ENCODE measurements at regions not wholly inside any gene's neighbourhood (a gene's known extent, or its start where the extent isn't known, plus 50 kb on each side); places are given as distances from the start of the nearest gene placed in this dataset.

DNA sequence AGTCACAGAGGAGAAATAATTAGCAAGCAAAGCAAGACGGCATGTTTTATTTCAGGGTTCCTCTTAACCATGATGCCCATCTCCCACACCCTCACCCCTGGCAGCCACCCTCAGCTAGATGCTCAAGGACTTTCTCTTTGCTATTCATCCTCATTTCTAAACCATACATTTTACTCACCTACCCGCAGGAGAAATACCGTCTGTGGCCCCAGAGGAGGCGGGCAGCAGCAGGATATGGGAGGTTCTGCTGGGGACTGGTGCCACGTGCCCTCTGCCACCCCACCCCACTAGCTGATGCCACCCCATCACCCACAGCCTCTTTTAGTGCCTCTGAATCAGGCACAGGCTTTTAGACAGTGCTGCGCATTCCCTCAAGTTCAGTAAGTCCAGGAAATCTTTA lies 168.7 kb upstream of the ITGB1 start:
- Histone ChIP-seq H2AFZ (ENCODE audit: low read length) (peak overlapping the region; percentile 43; the same call in 1 of the 2 replicates), H3K4me2 (ENCODE audit: low read depth, low read length, poor library complexity, severe bottlenecking) (no peak overlapping the region), H3K27ac (ENCODE audit: low read length) (no peak overlapping the region), H3K9ac (ENCODE audit: low read length) (no peak overlapping the region), H3K4me1 (ENCODE audit: low read length) (peaks cover 13% of the 10 kb centered on the region), H4K20me1 (ENCODE audit: insufficient read depth, low read depth, low read length) (no peaks in the 10 kb centered on the region), H3K4me3 (ENCODE audit: low read length) (no peak overlapping the region), H3K27me3 (ENCODE audit: low read length) (no peaks in the 10 kb centered on the region), H3K9me3 (ENCODE audit: low read length) (no peaks in the 10 kb centered on the region), H3K9me2 (replicated peaks; ENCODE audit: insufficient read depth, low read length) (no peaks in the 10 kb centered on the region), H3K36me3 (ENCODE audit: insufficient read depth, low read length) (no peaks in the 10 kb centered on the region), H3K79me2 (ENCODE audit: low read length) (no peaks in the 10 kb centered on the region)
- DNase-seq = no peak

DNA sequence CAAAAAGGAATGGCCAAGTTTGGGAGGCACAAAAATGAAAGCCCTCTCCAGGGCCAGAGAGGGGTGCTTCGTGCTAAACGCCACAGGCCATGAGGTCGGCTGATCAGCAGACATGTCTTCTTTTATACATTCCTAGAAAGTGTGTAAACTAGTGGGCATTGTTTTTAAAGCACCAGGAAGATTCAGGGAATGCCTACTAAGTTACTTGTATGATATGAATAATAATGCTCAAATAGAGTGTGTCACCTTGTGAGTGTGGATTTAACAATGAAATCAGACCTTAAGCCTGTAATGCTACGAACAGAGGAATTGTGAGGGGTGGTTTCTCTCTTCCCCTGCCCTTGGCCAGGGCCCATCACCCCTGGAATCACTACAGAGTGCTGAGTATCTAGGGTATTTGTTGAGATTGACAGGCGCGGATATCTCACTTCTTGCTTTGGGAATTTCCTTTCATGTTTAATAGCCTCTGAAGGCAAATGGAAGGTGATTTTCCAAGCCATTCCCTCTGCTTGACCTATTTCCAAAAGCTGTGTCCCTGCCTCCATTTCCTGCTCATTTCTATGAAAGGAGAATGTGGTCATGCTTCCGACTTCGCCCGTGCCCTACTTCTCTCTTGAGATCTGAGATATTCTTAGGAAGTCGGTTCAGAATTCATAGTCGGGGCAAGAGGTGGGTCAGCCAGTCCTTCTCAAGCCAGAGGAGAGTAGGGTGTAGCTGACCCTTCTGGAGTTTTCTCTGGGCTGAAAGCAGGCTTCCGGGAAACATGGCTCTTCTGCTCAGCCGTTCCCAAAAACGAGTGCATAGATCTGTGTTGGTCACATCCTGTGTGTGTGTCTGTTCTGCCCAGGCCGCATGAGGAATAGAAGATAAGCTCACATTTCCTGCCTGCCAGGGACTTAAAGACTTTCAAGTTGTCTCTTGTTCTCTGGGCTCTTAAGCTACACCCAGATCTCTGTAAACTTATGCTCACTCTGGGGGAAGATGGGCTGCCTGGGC lies 167.8 kb upstream of the ITGB1 start:
- Histone ChIP-seq H3K4me1 (ENCODE audit: low read length) (peaks cover 12% of the 10 kb centered on the region), H3K9me2 (replicated peaks; ENCODE audit: insufficient read depth, low read length) (no peaks in the 10 kb centered on the region), H3K4me3 (ENCODE audit: low read length) (no peak overlapping the region), H4K20me1 (ENCODE audit: insufficient read depth, low read depth, low read length) (no peaks in the 10 kb centered on the region), H3K9me3 (ENCODE audit: low read length) (no peaks in the 10 kb centered on the region), H3K27me3 (ENCODE audit: low read length) (no peaks in the 10 kb centered on the region), H3K27ac (ENCODE audit: low read length) (no peak overlapping the region), H3K36me3 (ENCODE audit: insufficient read depth, low read length) (no peaks in the 10 kb centered on the region), H3K9ac (ENCODE audit: low read length) (no peak overlapping the region), H2AFZ (ENCODE audit: low read length) (no peak overlapping the region), H3K4me2 (ENCODE audit: low read depth, low read length, poor library complexity, severe bottlenecking) (no peak overlapping the region), H3K79me2 (ENCODE audit: low read length) (no peaks in the 10 kb centered on the region)
- DNase-seq = peak; percentile 58

DNA sequence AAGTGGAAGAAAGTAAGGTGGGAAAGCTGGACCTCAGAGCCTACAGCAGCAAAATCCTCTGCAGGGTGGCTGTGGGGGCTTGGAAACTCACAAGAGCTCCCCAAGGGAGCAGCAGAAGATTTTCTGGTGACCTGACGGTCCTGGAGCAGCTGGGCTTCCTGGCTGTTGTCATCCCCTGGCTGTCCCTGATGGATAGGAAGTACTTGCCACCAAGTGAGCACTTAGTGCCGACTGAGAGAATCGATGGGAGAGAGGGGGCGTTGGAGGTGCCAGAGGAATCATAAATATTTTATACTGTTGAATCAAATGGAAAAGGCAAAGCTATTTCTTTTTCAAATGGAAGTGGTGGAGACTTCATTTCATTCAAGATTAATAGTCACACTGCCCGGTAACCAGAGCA lies 167.1 kb upstream of the ITGB1 start:
- Histone ChIP-seq H3K4me1 (ENCODE audit: low read length) (peaks cover 12% of the 10 kb centered on the region), H3K27me3 (ENCODE audit: low read length) (no peaks in the 10 kb centered on the region), H3K4me3 (ENCODE audit: low read length) (no peak overlapping the region), H3K36me3 (ENCODE audit: insufficient read depth, low read length) (no peaks in the 10 kb centered on the region), H3K9me3 (ENCODE audit: low read length) (no peaks in the 10 kb centered on the region), H2AFZ (ENCODE audit: low read length) (no peak overlapping the region), H3K9me2 (replicated peaks; ENCODE audit: insufficient read depth, low read length) (no peaks in the 10 kb centered on the region), H3K27ac (ENCODE audit: low read length) (no peak overlapping the region), H4K20me1 (ENCODE audit: insufficient read depth, low read depth, low read length) (no peaks in the 10 kb centered on the region), H3K4me2 (ENCODE audit: low read depth, low read length, poor library complexity, severe bottlenecking) (no peak overlapping the region), H3K79me2 (ENCODE audit: low read length) (no peaks in the 10 kb centered on the region), H3K9ac (ENCODE audit: low read length) (no peak overlapping the region)
- DNase-seq = no peak

- Histone ChIP-seq H3K79me2 (ENCODE audit: low read length) (no peaks in the 10 kb centered on the region), H3K9me2 (replicated peaks; ENCODE audit: insufficient read depth, low read length) (no peaks in the 10 kb centered on the region), H3K36me3 (ENCODE audit: insufficient read depth, low read length) (no peaks in the 10 kb centered on the region), H3K4me2 (ENCODE audit: low read depth, low read length, poor library complexity, severe bottlenecking) (no peak overlapping the region), H3K9ac (ENCODE audit: low read length) (no peak overlapping the region), H2AFZ (ENCODE audit: low read length) (no peak overlapping the region), H3K4me1 (ENCODE audit: low read length) (peaks cover 12% of the 10 kb centered on the region), H3K4me3 (ENCODE audit: low read length) (no peak overlapping the region), H3K9me3 (ENCODE audit: low read length) (no peaks in the 10 kb centered on the region), H3K27me3 (ENCODE audit: low read length) (no peaks in the 10 kb centered on the region), H3K27ac (ENCODE audit: low read length) (no peak overlapping the region), H4K20me1 (ENCODE audit: insufficient read depth, low read depth, low read length) (no peaks in the 10 kb centered on the region)
- no peak for DNase-seq
Observed at GRCh38 chr10:33123680-33124079, 165.7 kb upstream of the ITGB1 start.

GRCh38 chr10:33122014-33122809 lies 164.2 kb upstream of the ITGB1 start:
- no peaks in the 10 kb centered on the region for H3K9me3 ChIP-seq (ENCODE audit: low read length)
- no peak overlapping the region for H3K4me3 ChIP-seq (ENCODE audit: low read length)
- no peaks in the 10 kb centered on the region for H4K20me1 ChIP-seq (ENCODE audit: insufficient read depth, low read depth, low read length)
- H3K36me3 ChIP-seq (ENCODE audit: insufficient read depth, low read length) = no peaks in the 10 kb centered on the region
- no peaks in the 10 kb centered on the region for H3K79me2 ChIP-seq (ENCODE audit: low read length)
- H2AFZ ChIP-seq (ENCODE audit: low read length) = no peak overlapping the region
- no peak overlapping the region for H3K9ac ChIP-seq (ENCODE audit: low read length)
- peaks cover 12% of the 10 kb centered on the region for H3K4me1 ChIP-seq (ENCODE audit: low read length)
- H3K9me2 ChIP-seq (replicated peaks; ENCODE audit: insufficient read depth, low read length) = no peaks in the 10 kb centered on the region
- no peaks in the 10 kb centered on the region for H3K27me3 ChIP-seq (ENCODE audit: low read length)
- no peak for DNase-seq
- no peak overlapping the region for H3K4me2 ChIP-seq (ENCODE audit: low read depth, low read length, poor library complexity, severe bottlenecking)
- H3K27ac ChIP-seq (ENCODE audit: low read length) = no peak overlapping the region

GRCh38 chr10:33120700-33121099 lies 162.7 kb upstream of the ITGB1 start:
- Histone ChIP-seq H3K27ac (ENCODE audit: low read length) (no peak overlapping the region), H3K4me2 (ENCODE audit: low read depth, low read length, poor library complexity, severe bottlenecking) (no peak overlapping the region), H3K4me3 (ENCODE audit: low read length) (no peak overlapping the region), H3K9me3 (ENCODE audit: low read length) (no peaks in the 10 kb centered on the region), H4K20me1 (ENCODE audit: insufficient read depth, low read depth, low read length) (no peaks in the 10 kb centered on the region), H3K4me1 (ENCODE audit: low read length) (peaks cover 4% of the 10 kb centered on the region), H2AFZ (ENCODE audit: low read length) (no peak overlapping the region), H3K9me2 (replicated peaks; ENCODE audit: insufficient read depth, low read length) (no peaks in the 10 kb centered on the region), H3K27me3 (ENCODE audit: low read length) (no peaks in the 10 kb centered on the region), H3K9ac (ENCODE audit: low read length) (no peak overlapping the region), H3K79me2 (ENCODE audit: low read length) (no peaks in the 10 kb centered on the region), H3K36me3 (ENCODE audit: insufficient read depth, low read length) (no peaks in the 10 kb centered on the region)
- DNase-seq = no peak

DNA sequence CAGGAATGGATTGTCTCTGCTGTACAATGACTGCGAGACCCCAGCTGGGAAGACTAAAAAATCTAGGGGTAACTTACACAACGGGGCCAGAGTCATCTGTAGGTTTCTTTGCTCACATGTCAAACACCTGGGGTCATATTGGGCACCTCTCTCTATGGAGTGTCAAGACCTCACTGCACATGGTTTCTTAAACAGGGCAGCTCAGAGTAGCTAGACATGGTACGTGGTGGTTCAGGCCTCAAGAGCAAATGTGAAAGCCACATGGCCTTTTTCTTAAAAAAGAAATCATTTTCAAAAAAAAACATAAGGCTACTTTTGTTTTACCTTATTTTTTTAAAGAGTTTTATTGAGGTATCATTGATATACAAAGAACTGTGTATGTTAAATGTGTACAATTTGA lies 162.2 kb upstream of the ITGB1 start:
- Histone ChIP-seq H3K9me3 (ENCODE audit: low read length) (no peaks in the 10 kb centered on the region), H3K79me2 (ENCODE audit: low read length) (no peaks in the 10 kb centered on the region), H3K9ac (ENCODE audit: low read length) (no peak overlapping the region), H2AFZ (ENCODE audit: low read length) (no peak overlapping the region), H3K9me2 (replicated peaks; ENCODE audit: insufficient read depth, low read length) (no peaks in the 10 kb centered on the region), H3K4me2 (ENCODE audit: low read depth, low read length, poor library complexity, severe bottlenecking) (no peak overlapping the region), H3K27me3 (ENCODE audit: low read length) (no peaks in the 10 kb centered on the region), H3K4me3 (ENCODE audit: low read length) (no peak overlapping the region), H3K36me3 (ENCODE audit: insufficient read depth, low read length) (no peaks in the 10 kb centered on the region), H4K20me1 (ENCODE audit: insufficient read depth, low read depth, low read length) (no peaks in the 10 kb centered on the region), H3K4me1 (ENCODE audit: low read length) (peaks cover 8% of the 10 kb centered on the region), H3K27ac (ENCODE audit: low read length) (no peak overlapping the region)
- no peak for DNase-seq

DNA sequence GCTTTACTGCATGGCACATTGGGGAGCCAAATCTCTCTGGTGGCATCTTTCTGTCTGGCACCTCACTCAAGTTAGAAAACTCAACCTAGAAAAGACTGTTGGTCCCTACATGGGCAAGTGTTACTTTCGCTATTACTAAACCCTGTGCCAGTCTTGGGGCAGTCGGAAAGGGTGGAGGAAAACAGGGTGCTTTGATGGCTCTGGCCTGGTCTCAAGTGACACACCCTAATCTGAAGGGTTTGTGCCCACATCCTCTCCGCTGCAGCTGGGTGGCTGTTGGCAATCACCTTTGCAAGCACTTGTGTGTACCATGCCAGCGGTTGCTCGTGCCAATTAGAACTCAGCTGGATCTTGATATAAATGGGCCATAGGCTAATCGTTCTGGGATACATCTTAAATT lies 159.8 kb upstream of the ITGB1 start:
- Histone ChIP-seq H3K9me3 (ENCODE audit: low read length) (no peaks in the 10 kb centered on the region), H4K20me1 (ENCODE audit: insufficient read depth, low read depth, low read length) (no peaks in the 10 kb centered on the region), H3K4me2 (ENCODE audit: low read depth, low read length, poor library complexity, severe bottlenecking) (no peak overlapping the region), H2AFZ (ENCODE audit: low read length) (no peak overlapping the region), H3K79me2 (ENCODE audit: low read length) (no peaks in the 10 kb centered on the region), H3K9ac (ENCODE audit: low read length) (no peak overlapping the region), H3K36me3 (ENCODE audit: insufficient read depth, low read length) (no peaks in the 10 kb centered on the region), H3K4me3 (ENCODE audit: low read length) (no peak overlapping the region), H3K9me2 (replicated peaks; ENCODE audit: insufficient read depth, low read length) (no peaks in the 10 kb centered on the region), H3K27ac (ENCODE audit: low read length) (no peak overlapping the region), H3K4me1 (ENCODE audit: low read length) (peaks cover 33% of the 10 kb centered on the region), H3K27me3 (ENCODE audit: low read length) (no peaks in the 10 kb centered on the region)
- no peak for DNase-seq

Data from Karpas-422 (cell line).